Activated CD8-positive, alpha-beta memory T cell treated with anti-CD3 and anti-CD28 coated beads for 24 hours (primary cell): ENCODE measurements at regions not wholly inside any gene's neighbourhood (a gene's known extent, or its start where the extent isn't known, plus 50 kb on each side); places are given as distances from the start of the nearest gene placed in this dataset.

ENCODE experiments used
- DNase-seq: peaks from one replicate; pipeline ENCODE4 v3.0.0-alpha.2; 2020

DNA sequence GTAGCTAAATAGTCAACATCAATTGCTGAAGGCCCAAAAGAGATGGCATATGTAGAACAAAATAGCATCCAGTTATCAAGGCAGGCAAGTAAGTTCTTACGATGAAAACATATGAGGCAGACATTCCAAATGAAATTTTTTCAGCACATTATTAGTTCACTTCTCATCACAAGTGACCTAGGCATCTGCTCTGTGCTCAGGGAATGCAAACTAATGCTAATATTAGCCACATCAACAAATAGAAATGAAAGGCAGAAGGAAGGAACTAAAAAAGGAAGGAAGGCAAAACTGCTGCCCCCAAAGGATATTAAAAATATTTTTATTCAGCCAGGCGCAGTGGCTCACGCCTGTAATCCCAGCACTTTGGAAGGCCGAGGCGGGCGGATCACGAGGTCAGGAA, 51.2 kb upstream of the ROCK1 start:
- DNase-seq: no peak

GRCh38 chr18:21163647-21164547, 52.3 kb upstream of the ROCK1 start:
- no peak for DNase-seq

GRCh38 chr18:21164548-21165095, 53.0 kb upstream of the ROCK1 start:
- no peak for DNase-seq

GRCh38 chr18:21167641-21168377, 56.2 kb upstream of the ROCK1 start:
- no peak for DNase-seq

DNA sequence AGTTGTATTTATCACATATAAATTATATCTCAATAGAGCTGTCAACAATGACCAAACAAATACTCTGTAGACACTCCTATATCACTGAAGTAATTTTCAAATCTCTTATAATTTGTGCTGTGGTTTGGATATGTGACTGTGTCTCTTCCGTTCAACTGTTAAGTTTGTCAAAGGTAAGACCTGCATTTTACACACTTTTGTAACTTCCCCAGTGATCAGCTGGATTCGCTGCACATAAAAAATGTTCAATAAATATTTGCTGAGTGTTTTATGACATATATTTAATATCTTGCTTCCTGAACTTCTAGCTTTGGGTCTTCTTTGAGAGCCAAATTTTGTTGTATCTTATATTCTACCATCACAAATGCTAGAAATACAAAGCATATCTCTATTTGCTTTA, 57.3 kb upstream of the ROCK1 start:
- no peak for DNase-seq

DNA sequence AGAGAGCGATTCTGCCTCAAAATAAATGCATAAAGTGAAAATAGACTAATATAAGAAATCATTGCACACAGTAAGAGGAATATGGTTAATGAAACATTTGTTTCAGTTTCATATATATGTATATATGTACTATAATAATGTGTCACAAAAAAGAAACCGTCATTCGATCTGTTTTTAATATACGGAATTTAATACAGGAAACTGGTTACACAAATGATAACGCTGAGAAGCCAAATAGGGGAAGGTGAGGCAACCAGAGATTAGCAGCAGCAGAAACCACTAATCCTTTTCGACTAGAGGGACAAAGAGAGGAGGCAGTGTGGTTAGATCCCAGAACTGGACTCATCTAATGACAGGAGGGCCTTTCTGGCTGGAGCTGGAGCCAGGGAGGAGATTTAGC, 64.2 kb upstream of the GREB1L start:
- DNase-seq: no peak

DNA sequence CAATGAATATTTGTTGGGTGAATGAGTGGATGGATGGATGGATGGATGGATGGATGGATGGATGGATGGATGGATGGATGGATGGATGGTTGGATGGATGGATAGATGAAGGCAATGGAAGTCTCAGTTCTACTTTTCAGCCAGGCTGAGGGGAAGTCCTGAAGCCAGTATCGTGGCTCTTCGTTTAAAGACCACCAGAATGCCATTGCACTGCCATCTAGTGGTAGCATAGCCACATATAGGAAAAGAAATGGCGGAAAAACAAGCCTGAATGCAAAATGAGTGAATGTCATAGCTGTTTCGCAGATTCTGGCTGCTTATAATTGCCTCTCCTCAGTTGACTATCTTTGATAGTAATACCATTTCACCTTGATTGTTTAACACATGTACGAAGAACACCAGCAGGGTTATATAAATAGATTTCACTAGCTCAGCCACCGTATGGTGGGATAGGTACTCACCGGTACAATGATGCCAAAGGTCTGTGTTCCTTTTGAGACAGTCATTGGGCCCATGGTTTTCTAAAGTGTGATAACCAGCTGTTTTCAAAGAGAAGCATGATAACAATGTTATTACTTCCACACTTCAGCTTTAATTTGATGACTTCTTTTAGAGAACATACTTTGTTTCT, 62.3 kb upstream of the GREB1L start:
- peak; percentile 63 for DNase-seq

GRCh38 chr18:21180588-21180987, 61.4 kb upstream of the GREB1L start:
- no peak for DNase-seq

GRCh38 chr18:21181766-21182165, 60.3 kb upstream of the GREB1L start:
- no peak for DNase-seq

GRCh38 chr18:21183670-21184069, 58.4 kb upstream of the GREB1L start:
- DNase-seq: no peak

DNA sequence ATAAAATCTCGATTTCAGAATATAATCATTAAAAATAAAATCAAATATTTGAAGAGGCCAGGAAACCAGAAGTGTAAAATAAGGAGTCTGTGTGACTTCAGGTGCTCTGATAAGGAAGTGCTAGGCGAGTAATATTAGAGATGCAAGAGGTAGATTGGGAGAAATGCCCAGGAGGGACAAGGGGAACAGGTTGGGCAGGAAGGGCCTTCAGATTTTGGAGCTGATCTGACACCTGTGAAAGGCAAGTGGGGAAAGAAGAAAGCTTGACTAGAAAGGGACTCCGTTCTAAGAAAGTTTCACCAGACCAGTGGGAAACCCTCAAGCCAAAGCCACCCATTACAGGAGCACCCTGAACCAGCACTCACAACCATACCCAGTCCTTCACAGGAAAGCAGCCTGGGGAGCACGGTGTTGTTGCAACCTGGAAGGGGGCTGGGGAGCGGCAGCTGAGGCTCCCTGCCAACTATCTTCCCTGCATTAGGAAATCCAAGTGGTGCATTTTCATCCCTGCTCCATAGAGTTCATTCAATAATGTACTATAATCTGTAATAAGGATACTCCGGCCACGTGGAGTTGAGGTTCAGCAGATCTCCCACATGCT, 57.5 kb upstream of the GREB1L start:
- DNase-seq: no peak

GRCh38 chr18:21187886-21188285, 54.1 kb upstream of the GREB1L start:
- no peak for DNase-seq

DNA sequence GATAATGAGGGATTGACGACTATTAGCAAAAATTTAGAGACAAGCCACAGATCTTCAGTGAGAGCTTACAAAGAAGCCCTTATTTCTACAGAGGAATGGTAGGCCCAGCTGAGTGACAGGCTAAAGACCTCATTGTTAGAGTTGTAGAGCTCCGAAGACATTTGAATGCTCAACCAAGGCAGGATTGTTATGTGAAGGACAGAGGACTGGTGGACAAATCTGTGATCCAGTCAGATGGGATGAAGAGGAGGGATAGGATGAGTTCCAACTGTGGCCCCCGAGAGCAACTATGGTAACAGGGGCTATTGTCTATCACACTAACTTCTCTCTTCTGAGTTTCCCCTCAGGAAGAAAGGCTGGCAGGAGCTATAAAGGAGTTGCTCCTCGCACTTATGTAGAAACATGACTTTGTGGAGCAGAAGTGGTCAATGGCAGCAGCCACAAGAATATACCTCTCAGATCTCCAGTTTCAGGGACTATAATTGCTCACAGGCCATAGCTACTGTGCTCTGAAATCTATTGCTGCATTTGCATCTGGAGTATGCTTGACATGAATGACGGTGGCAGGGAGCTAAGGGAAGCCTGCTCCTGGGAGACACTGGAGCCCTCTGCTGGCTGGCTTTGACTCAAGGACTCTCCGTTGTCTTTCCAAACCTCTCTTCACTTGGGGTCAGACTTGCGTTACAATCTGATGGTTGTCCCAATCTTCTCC, 50.3 kb upstream of the GREB1L start:
- DNase-seq: no peak
